ENCODE measurements at regions not wholly inside any gene's neighbourhood (a gene's known extent, or its start where the extent isn't known, plus 50 kb on each side); places are given as distances from the start of the nearest gene placed in this dataset.

GRCh38 chr15:94743668-94744067, 512.3 kb downstream of the MCTP2 start:
- no peak for TF ChIP-seq CTCF (IDR thresholded peaks at IDR 0.05; ENCODE audit: borderline replicate concordance, insufficient read depth, low read depth, low read length)

DNA sequence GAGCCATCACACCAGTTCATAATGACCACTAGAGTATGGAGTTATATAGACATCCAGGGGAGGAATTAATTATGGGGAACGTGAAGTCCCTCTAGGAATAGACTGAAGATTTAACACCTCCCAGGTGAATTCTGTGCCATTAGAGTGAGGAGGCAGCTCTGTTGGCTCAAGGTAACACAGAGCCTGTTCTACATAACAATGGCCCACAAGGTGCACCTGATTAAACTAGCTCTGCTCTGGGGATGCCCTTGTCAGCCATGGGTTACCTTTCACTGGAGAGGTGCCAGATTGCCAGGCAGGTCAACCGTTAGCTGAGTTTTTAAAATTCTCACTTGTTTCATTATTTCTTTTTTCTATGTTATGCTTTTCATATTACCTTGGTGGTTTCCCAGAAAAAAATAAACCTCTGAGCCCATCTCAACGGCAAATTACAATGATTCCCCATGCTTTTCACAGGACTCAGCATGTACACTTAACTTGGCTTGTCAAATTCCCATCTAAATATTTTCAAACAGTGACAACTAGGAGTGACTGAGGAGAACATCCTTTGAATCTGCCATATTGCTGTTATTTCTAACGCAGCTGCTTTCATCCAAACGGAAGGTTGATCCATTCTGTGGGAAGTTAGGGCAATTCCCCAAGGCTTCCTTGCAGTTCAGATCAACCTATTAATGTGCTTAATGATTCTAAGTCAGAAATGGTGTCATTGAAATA, 512.9 kb downstream of the MCTP2 start:
- no peak for TF ChIP-seq CTCF (IDR thresholded peaks at IDR 0.05; ENCODE audit: borderline replicate concordance, insufficient read depth, low read depth, low read length)
- no peak overlapping the region for H3K4me3 ChIP-seq (ENCODE audit: low read depth, low read length)

More at GRCh38 chr15:94743668-94744067, 512.3 kb downstream of the MCTP2 start:
- no peak overlapping the region for H3K4me3 ChIP-seq (ENCODE audit: low read depth, low read length)

DNA sequence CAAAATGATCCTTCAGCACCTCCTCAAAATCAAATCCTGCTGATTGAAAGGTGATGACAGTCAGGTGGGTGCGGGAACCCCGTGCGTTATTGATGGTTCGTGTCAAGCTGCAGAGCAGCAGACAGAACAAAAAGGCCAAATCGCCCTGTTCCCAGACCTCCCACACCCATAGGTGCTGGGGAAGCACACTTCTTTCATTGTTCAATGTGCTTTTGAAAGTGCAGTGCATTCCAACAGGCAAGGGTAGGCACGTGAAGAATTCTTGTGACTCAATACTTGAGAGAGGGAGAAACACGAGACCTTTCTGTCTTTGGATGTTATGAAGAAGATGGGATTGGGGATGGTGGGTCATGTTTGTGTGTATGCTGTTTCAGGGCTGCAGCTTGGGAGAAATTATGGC, 514.0 kb downstream of the MCTP2 start:
- no peak overlapping the region for H3K4me3 ChIP-seq (ENCODE audit: low read depth, low read length)
- no peak for TF ChIP-seq CTCF (IDR thresholded peaks at IDR 0.05; ENCODE audit: borderline replicate concordance, insufficient read depth, low read depth, low read length)

DNA sequence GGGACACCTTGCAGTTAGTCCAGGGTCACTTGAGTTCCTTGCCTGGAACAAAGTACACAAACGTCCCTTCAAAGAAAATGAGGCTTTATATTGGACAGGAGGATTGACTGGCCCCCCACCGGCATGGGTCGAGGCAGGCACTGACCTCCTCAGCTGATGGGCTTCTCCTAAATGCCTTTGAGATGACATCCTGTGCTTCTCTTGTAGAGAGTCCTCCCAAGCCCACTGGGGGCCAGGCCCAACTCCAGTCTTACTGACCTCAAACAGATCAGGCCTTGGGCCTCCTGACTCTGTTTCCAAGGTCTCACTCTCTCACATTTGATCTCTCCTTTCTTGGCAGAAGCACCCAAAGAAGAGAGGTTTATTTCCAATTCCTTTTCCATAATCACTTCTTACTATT, 516.1 kb downstream of the MCTP2 start:
- H3K4me3 ChIP-seq (ENCODE audit: low read depth, low read length): no peak overlapping the region
- TF ChIP-seq CTCF (IDR thresholded peaks at IDR 0.05; ENCODE audit: borderline replicate concordance, insufficient read depth, low read depth, low read length): no peak

DNA sequence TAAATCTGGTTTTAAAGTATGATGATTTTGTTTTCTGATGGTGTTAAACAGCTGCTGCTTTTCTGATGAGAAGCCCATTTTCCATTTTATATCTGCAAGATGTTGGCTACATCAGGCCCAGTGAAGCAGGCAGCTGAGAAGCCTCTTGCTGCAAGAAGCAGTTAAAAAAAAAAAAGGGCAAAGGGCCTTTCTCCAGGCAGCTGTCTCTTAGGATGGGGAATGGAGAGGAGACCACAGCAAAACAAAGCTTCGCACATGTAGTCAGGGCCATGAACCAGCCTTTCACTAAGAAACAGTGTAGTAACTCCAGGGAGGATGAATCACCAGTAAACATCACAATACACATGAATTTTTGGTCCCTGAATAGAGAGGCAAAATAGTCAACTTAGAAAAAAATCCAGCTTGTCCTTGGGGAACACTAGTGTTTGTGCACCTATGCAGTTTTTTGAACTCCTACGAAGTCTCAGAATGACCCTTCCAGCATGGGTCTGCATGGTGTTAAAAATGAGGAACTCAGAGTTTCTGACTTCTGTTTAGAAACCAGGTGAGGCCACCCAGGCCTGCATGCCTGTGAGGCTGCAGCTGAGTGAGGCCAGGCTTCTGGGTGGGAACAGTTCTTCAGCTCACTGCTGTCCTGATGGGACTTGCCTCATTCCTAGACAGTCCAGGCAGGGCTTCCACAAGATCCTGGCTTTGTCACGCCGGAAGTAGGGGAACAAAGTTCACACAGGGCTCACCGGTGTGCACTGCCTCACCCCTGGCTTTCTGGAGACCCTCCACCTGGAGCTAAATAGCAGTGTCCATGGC, 518.7 kb downstream of the MCTP2 start:
- H3K4me3 ChIP-seq (ENCODE audit: low read depth, low read length): no peak overlapping the region
- no peak for TF ChIP-seq CTCF (IDR thresholded peaks at IDR 0.05; ENCODE audit: borderline replicate concordance, insufficient read depth, low read depth, low read length)

GRCh38 chr15:94760348-94760747, 529.0 kb downstream of the MCTP2 start:
- TF ChIP-seq CTCF (IDR thresholded peaks at IDR 0.05; ENCODE audit: borderline replicate concordance, insufficient read depth, low read depth, low read length): no peak

GRCh38 chr15:94761574-94761973, 530.2 kb downstream of the MCTP2 start:
- no peak for TF ChIP-seq CTCF (IDR thresholded peaks at IDR 0.05; ENCODE audit: borderline replicate concordance, insufficient read depth, low read depth, low read length)
- H3K4me3 ChIP-seq (ENCODE audit: low read depth, low read length): no peak overlapping the region

More at GRCh38 chr15:94760348-94760747, 529.0 kb downstream of the MCTP2 start:
- no peak overlapping the region for H3K4me3 ChIP-seq (ENCODE audit: low read depth, low read length)
